ENCODE measurements at regions not wholly inside any gene's neighbourhood (a gene's known extent, or its start where the extent isn't known, plus 50 kb on each side); places are given as distances from the start of the nearest gene placed in this dataset.

DNA sequence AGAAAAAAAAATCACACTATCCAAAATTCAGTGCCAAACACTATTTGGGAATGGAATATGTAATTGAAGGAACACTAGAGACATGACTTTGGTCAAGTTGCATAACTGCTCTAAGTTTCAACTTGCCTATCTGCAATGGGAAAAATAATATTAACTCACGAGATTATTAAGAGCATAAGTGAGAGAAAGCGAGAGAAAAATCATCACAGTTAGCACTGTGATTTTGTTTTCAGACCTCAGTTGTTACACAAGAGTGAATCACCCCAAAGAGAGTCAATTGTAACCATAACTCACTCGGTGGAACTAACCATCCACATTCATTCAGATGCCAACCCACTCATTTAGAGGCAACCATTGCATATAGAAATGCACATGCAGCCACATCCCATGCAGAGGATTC is 147.1 kb downstream of the NHLRC3 start:
- intact Hi-C loops (cut with DNase I): no loop called here
- TF ChIP-seq, protein P1, sequence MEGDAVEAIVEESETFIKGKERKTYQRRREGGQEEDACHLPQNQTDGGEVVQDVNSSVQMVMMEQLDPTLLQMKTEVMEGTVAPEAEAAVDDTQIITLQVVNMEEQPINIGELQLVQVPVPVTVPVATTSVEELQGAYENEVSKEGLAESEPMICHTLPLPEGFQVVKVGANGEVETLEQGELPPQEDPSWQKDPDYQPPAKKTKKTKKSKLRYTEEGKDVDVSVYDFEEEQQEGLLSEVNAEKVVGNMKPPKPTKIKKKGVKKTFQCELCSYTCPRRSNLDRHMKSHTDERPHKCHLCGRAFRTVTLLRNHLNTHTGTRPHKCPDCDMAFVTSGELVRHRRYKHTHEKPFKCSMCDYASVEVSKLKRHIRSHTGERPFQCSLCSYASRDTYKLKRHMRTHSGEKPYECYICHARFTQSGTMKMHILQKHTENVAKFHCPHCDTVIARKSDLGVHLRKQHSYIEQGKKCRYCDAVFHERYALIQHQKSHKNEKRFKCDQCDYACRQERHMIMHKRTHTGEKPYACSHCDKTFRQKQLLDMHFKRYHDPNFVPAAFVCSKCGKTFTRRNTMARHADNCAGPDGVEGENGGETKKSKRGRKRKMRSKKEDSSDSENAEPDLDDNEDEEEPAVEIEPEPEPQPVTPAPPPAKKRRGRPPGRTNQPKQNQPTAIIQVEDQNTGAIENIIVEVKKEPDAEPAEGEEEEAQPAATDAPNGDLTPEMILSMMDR (IDR thresholded peaks at IDR 0.05): no peak
- TF ChIP-seq POLR2A (IDR thresholded peaks at IDR 0.05) (no peak), EP300 (IDR thresholded peaks at IDR 0.05) (no peak)
- peaks cover 6% of the 10 kb centered on the region for H3K4me1 ChIP-seq (ENCODE audit: insufficient read depth)
- no peak for DNase-seq
- H3K27me3 ChIP-seq: no peaks in the 10 kb centered on the region
- no peaks in the 10 kb centered on the region for H3K9me3 ChIP-seq
- no peak overlapping the region for H3K4me3 ChIP-seq
- 40 to 64% (median 40%) methylated on average over 3 of the region's 3 CpGs for WGBS, 3 donors
- peak overlapping the region in 1 of 2 donors; percentile 69 for H3K27ac ChIP-seq
- no peaks in the 10 kb centered on the region for H3K36me3 ChIP-seq

DNA sequence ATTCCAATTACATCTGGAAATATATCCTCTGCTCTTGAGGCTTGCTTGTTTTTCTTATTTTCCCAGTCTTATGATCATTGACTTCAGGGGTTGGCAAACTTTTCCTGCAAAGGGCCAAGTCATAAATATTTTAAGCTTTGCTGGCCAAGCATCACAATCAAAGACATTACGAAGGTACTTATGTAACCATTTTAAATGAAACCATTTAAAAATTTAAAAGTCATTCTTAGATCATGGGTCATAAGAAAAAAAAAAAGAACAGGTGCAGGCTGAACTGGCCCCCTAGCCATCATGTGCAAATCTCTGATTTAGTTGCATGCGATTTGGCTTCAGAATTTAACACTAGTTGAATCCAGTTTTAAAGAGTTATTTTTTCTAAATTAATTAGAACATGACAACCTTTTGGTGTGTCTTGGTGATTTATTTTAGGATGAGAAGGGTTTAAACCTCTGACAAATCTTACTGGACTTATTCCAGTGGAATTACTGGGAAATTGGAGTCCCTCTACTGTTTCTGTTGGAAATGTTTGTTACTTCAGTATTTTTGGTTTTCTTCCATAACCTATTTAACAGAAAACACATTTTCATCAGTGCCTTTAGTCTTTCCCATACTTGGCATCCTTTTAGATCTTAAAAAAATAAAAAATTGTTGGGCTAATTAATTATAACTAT is 148.1 kb downstream of the NHLRC3 start:
- WGBS, 3 donors: 6 to 13% (median 10%) methylated on average over 2 of the region's 2 CpGs
- Histone ChIP-seq H3K9me3 (no peaks in the 10 kb centered on the region), H3K4me3 (no peak overlapping the region), H3K27me3 (no peaks in the 10 kb centered on the region), H3K36me3 (no peaks in the 10 kb centered on the region), H3K4me1 (ENCODE audit: insufficient read depth) (peaks cover 6% of the 10 kb centered on the region), H3K27ac (peak overlapping the region in 1 of 2 donors; percentile 69)
- TF ChIP-seq, protein P1 (IDR thresholded peaks at IDR 0.05): no peak
- TF ChIP-seq EP300 (IDR thresholded peaks at IDR 0.05) (no peak), POLR2A (IDR thresholded peaks at IDR 0.05) (no peak)
- DNase-seq: no peak
- intact Hi-C loops (cut with DNase I): no loop called here

DNA sequence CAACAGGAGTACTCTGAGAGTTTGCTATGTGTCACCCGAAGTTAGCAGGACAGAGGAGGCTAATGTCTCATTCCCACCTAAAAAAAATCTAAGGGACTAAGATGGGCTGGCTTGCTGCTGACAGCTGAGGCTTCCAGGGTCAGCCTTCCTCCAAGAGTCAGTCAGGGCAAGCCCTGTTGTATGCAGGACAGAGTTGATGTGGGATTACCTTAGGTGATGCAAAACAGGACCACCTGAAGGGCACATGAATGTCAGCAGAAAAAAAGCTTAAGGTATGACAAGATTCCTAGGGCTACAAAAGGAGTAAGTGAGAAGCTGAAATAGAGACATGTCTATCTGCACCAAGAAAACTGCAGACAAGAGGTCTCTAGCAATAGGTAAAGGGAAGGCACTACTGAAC is 151.5 kb downstream of the NHLRC3 start:
- Histone ChIP-seq H3K27ac (no peak overlapping the region), H3K4me3 (no peak overlapping the region), H3K4me1 (ENCODE audit: insufficient read depth) (peaks cover 6% of the 10 kb centered on the region), H3K27me3 (no peaks in the 10 kb centered on the region), H3K9me3 (no peaks in the 10 kb centered on the region), H3K36me3 (no peaks in the 10 kb centered on the region)
- TF ChIP-seq EP300 (IDR thresholded peaks at IDR 0.05) (no peak), POLR2A (IDR thresholded peaks at IDR 0.05) (no peak)
- TF ChIP-seq, protein P1 (IDR thresholded peaks at IDR 0.05): no peak
- DNase-seq: no peak
- WGBS, 3 donors: 87 to 97% (median 91%) methylated on average over 1 of the region's 1 CpG
- intact Hi-C loops (cut with DNase I): no loop called here

DNA sequence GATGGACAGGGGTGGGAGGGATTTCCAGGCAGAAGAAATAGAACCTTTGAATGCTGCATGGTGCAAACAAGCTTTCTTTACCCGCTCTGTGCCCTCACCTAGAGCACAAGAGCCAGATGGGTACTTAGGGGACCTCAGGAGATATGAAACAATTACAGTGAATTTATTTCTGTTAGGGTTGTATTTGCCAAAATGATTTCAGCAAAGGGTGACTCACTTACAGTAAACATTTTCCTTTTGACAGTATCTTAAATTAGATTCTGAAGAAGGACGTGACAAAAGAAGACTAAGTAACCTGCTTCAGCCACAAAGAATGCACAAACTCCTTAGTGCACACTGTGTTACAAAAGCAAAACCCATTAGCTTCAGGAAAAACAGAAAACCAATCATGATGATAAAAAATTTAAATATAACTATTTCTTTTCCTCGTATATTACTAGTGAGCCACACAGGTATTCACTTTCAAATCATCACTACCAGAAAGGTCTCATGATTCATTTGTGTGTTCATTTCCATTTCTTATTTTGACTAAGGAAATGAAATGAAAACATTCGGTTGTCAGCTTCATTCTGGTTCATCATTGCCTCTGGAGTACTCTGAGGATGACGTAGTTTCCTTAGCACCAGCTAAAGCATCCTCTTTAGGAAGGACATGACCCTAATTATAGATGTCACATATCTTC is 158.8 kb downstream of the NHLRC3 start:
- no peak overlapping the region for H3K27ac ChIP-seq
- no peaks in the 10 kb centered on the region for H3K4me1 ChIP-seq (ENCODE audit: insufficient read depth)
- H3K9me3 ChIP-seq: no peaks in the 10 kb centered on the region
- H3K4me3 ChIP-seq: no peak overlapping the region
- intact Hi-C loops (cut with DNase I): no loop called here
- DNase-seq: no peak
- H3K36me3 ChIP-seq: no peaks in the 10 kb centered on the region
- 54 to 64% (median 62%) methylated on average over 5 of the region's 5 CpGs for WGBS, 3 donors
- TF ChIP-seq POLR2A (IDR thresholded peaks at IDR 0.05) (no peak), EP300 (IDR thresholded peaks at IDR 0.05) (no peak)
- TF ChIP-seq, protein P1 (IDR thresholded peaks at IDR 0.05): no peak
- H3K27me3 ChIP-seq: no peaks in the 10 kb centered on the region
